ENCODE measurements at regions not wholly inside any gene's neighbourhood (a gene's known extent, or its start where the extent isn't known, plus 50 kb on each side); places are given as distances from the start of the nearest gene placed in this dataset.

DNA sequence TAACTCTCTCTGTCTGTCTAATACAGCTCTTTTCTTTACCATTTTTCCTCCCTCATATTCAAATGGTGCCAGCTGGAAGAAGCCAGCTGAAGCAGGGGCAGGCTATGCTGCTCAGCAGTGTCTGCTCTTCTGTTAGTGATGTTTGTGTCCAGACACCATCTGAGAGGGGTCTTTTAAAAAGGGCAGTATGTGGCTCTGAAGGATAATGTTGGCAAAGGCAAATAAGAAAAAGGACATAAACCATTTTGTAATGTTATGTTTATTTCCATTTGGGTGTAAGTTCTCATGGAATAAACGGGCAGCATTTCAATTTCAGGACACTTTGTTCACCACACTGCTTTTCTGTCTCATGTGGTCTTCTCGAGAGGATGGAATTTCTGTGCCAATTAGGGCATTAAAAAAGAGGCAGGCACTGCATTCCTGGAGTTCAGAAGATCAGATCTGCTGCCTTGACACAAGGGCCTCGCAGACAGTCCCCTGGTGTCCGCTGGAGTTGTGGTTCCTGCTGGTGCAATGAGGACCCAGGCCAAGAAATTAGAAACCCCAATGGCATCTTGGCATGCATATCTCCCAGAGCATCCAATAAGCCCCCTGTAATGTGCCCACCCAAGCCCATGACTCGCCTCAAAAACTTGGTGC lies 109.0 kb upstream of the ELMO1 start:
- TF ChIP-seq CTCF (IDR thresholded peaks at IDR 0.05; ENCODE audit: partially characterized antibody, unreplicated experiment): no peak
- Mint-ChIP-seq H3K27me3 (ENCODE audit: unreplicated experiment) (peaks cover 3% of the 10 kb centered on the region), H3K4me3 (ENCODE audit: unreplicated experiment) (no peak overlapping the region), H3K36me3 (ENCODE audit: unreplicated experiment) (peaks cover 8% of the 10 kb centered on the region), H3K4me1 (ENCODE audit: low read depth, unreplicated experiment) (peaks cover 2% of the 10 kb centered on the region), H3K9me3 (ENCODE audit: unreplicated experiment) (peaks cover 2% of the 10 kb centered on the region), H3K27ac (ENCODE audit: unreplicated experiment) (no peak overlapping the region)
- no peak for DNase-seq

DNA sequence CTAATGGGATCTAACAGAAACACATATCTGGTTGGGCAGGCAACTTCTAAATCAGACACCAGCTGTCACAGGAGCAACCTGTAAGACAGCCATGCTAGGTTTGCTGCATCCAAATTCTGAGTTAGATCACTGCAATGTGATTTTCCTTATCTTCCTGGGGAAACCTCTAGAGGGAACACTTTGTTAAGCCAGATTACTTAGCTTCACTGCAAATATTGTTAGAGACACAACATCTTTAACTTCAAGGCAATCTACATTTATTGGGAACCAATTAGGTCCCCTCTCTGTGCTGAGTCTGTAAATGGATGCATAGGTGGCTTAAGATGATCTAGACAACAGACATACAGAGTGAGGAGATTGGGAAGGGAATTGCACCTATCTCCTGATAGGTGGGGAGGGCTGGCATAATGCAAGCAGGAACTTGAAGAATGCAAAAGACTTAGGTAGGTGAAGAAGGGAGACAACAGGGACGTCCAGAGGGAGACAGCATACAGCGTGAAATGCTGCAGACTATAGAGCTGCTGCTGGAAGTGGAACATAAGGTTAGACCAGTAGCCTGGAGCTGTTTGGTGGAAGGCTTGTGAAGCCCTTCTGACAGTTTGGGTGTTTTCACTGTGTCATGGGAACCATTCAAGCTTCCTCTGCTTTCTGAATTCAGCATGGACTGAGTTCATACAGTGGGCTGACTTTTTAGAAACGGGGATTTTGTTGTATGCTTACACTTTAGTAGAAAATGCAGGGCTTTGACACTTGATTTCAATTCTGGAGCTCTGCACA lies 109.8 kb upstream of the ELMO1 start:
- H3K4me3 Mint-ChIP-seq (ENCODE audit: unreplicated experiment): no peak overlapping the region
- H3K27ac Mint-ChIP-seq (ENCODE audit: unreplicated experiment): no peak overlapping the region
- peaks cover 2% of the 10 kb centered on the region for H3K9me3 Mint-ChIP-seq (ENCODE audit: unreplicated experiment)
- H3K36me3 Mint-ChIP-seq (ENCODE audit: unreplicated experiment): peaks cover 8% of the 10 kb centered on the region
- DNase-seq: no peak
- H3K27me3 Mint-ChIP-seq (ENCODE audit: unreplicated experiment): peaks cover 3% of the 10 kb centered on the region
- H3K4me1 Mint-ChIP-seq (ENCODE audit: low read depth, unreplicated experiment): peaks cover 2% of the 10 kb centered on the region
- TF ChIP-seq CTCF (IDR thresholded peaks at IDR 0.05; ENCODE audit: partially characterized antibody, unreplicated experiment): no peak

GRCh38 chr7:37570145-37570544 lies 113.4 kb upstream of the GPR141 start:
- no peaks in the 10 kb centered on the region for H3K4me1 Mint-ChIP-seq (ENCODE audit: low read depth, unreplicated experiment)
- TF ChIP-seq CTCF (IDR thresholded peaks at IDR 0.05; ENCODE audit: partially characterized antibody, unreplicated experiment): no peak
- H3K27ac Mint-ChIP-seq (ENCODE audit: unreplicated experiment): no peak overlapping the region

GRCh38 chr7:37571806-37572205 lies 111.8 kb upstream of the GPR141 start:
- H3K36me3 Mint-ChIP-seq (ENCODE audit: unreplicated experiment): no peaks in the 10 kb centered on the region
- no peaks in the 10 kb centered on the region for H3K4me1 Mint-ChIP-seq (ENCODE audit: low read depth, unreplicated experiment)
- H3K4me3 Mint-ChIP-seq (ENCODE audit: unreplicated experiment): no peak overlapping the region
- H3K9me3 Mint-ChIP-seq (ENCODE audit: unreplicated experiment): no peaks in the 10 kb centered on the region
- TF ChIP-seq CTCF (IDR thresholded peaks at IDR 0.05; ENCODE audit: partially characterized antibody, unreplicated experiment): no peak
- DNase-seq: no peak
- no peak overlapping the region for H3K27ac Mint-ChIP-seq (ENCODE audit: unreplicated experiment)
- peaks cover 2% of the 10 kb centered on the region for H3K27me3 Mint-ChIP-seq (ENCODE audit: unreplicated experiment)

More at GRCh38 chr7:37570145-37570544, 113.4 kb upstream of the GPR141 start:
- Mint-ChIP-seq H3K4me3 (ENCODE audit: unreplicated experiment) (no peak overlapping the region), H3K27me3 (ENCODE audit: unreplicated experiment) (peaks cover 2% of the 10 kb centered on the region), H3K9me3 (ENCODE audit: unreplicated experiment) (no peaks in the 10 kb centered on the region), H3K36me3 (ENCODE audit: unreplicated experiment) (no peaks in the 10 kb centered on the region)
- no peak for DNase-seq

- Mint-ChIP-seq H3K9me3 (ENCODE audit: unreplicated experiment) (no peaks in the 10 kb centered on the region), H3K4me3 (ENCODE audit: unreplicated experiment) (no peak overlapping the region), H3K36me3 (ENCODE audit: unreplicated experiment) (no peaks in the 10 kb centered on the region), H3K27ac (ENCODE audit: unreplicated experiment) (no peak overlapping the region), H3K4me1 (ENCODE audit: low read depth, unreplicated experiment) (peaks cover 2% of the 10 kb centered on the region), H3K27me3 (ENCODE audit: unreplicated experiment) (no peaks in the 10 kb centered on the region)
- no peak for TF ChIP-seq CTCF (IDR thresholded peaks at IDR 0.05; ENCODE audit: partially characterized antibody, unreplicated experiment)
- DNase-seq: no peak
Measured at GRCh38 chr7:37577412-37577811, 106.2 kb upstream of the GPR141 start.
